ELR (cell line): ENCODE measurements at regions not wholly inside any gene's neighbourhood (a gene's known extent, or its start where the extent isn't known, plus 50 kb on each side); places are given as distances from the start of the nearest gene placed in this dataset.
"Not testable (repeated sequence)": the region's sequence is repeated elsewhere in the genome, so short reads cannot be mapped to it uniquely, and the experiment has no call there.

ENCODE experiments used
- DNase-seq: peaks from one replicate; pipeline ENCODE4 v3.0.0-alpha.2; 2015; ENCODE audit warnings: low read depth

- DNase-seq = no peak
Measured at GRCh38 chr1:4476394-4476793, 178.0 kb upstream of the AJAP1 start.

GRCh38 chr1:4481451-4481850 is 173.0 kb upstream of the AJAP1 start:
- DNase-seq = no peak

- DNase-seq = no peak
Measured at GRCh38 chr1:4482526-4482925, 171.9 kb upstream of the AJAP1 start.

GRCh38 chr1:4483021-4483625 is 171.3 kb upstream of the AJAP1 start:
- DNase-seq = no peak

GRCh38 chr1:4485398-4485797 is 169.0 kb upstream of the AJAP1 start:
- no peak for DNase-seq

GRCh38 chr1:4485878-4486277 is 168.5 kb upstream of the AJAP1 start:
- DNase-seq = no peak

GRCh38 chr1:4486408-4487120 is 167.8 kb upstream of the AJAP1 start:
- DNase-seq = no peak

- DNase-seq = no peak
Measured at GRCh38 chr1:4488018-4488417, 166.4 kb upstream of the AJAP1 start.

- DNase-seq = no peak
Measured at GRCh38 chr1:4489486-4489885, 164.9 kb upstream of the AJAP1 start.

GRCh38 chr1:4489992-4490391 is 164.4 kb upstream of the AJAP1 start:
- not testable (repeated sequence) for DNase-seq

GRCh38 chr1:4494027-4494426 is 160.4 kb upstream of the AJAP1 start:
- no peak for DNase-seq

- no peak for DNase-seq
Measured at GRCh38 chr1:4494558-4494957, 159.9 kb upstream of the AJAP1 start.

GRCh38 chr1:4495809-4496208 is 158.6 kb upstream of the AJAP1 start:
- no peak for DNase-seq

GRCh38 chr1:4500441-4500840 is 154.0 kb upstream of the AJAP1 start:
- DNase-seq = no peak

GRCh38 chr1:4506591-4506990 is 147.8 kb upstream of the AJAP1 start:
- no peak for DNase-seq

- DNase-seq = no peak
Measured at GRCh38 chr1:4509206-4509605, 145.2 kb upstream of the AJAP1 start.

GRCh38 chr1:4510276-4510691 is 144.1 kb upstream of the AJAP1 start:
- no peak for DNase-seq

GRCh38 chr1:4511374-4511773 is 143.0 kb upstream of the AJAP1 start:
- DNase-seq = no peak

GRCh38 chr1:4512636-4513035 is 141.8 kb upstream of the AJAP1 start:
- DNase-seq = no peak

GRCh38 chr1:4513685-4514084 is 140.7 kb upstream of the AJAP1 start:
- DNase-seq = no peak

GRCh38 chr1:4515727-4516289 is 138.6 kb upstream of the AJAP1 start:
- DNase-seq = no peak

- DNase-seq = no peak
Measured at GRCh38 chr1:4516596-4516995, 137.8 kb upstream of the AJAP1 start.

- no peak for DNase-seq
Measured at GRCh38 chr1:4517186-4517954, 137.0 kb upstream of the AJAP1 start.
